ENCODE measurements at regions not wholly inside any gene's neighbourhood (a gene's known extent, or its start where the extent isn't known, plus 50 kb on each side); places are given as distances from the start of the nearest gene placed in this dataset.

DNA sequence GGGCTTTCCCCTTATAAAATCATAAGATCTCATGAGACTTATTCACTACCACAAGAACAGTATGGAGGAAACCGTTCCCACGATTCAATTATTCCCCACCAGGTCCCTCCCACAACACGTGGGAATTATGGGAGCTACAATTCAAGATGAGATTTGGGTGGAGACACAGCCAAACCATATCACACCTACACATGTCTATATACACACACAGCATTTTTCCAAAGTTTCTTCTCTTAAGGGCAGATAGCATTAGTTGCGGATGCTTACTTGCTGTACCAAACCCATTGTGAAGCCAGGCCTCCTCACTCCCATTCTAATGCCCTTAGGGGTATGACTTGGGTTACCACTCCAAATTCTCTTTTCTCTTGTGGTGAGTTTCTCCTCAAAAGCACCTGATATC is 104.1 kb upstream of the RAP1B start (continued):
- TF ChIP-seq, protein P1, sequence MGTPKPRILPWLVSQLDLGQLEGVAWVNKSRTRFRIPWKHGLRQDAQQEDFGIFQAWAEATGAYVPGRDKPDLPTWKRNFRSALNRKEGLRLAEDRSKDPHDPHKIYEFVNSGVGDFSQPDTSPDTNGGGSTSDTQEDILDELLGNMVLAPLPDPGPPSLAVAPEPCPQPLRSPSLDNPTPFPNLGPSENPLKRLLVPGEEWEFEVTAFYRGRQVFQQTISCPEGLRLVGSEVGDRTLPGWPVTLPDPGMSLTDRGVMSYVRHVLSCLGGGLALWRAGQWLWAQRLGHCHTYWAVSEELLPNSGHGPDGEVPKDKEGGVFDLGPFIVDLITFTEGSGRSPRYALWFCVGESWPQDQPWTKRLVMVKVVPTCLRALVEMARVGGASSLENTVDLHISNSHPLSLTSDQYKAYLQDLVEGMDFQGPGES (IDR thresholded peaks at IDR 0.05; ENCODE audit: low read depth, low read length) = no peak
- TF ChIP-seq NFIC (IDR thresholded peaks at IDR 0.05; ENCODE audit: borderline replicate concordance) = no peak
- no peak for TF ChIP-seq NRF1 (IDR thresholded peaks at IDR 0.05; ENCODE audit: low read depth, low read length)
- no peak for TF ChIP-seq RFX5 (IDR thresholded peaks at IDR 0.05; ENCODE audit: low read length)

DNA sequence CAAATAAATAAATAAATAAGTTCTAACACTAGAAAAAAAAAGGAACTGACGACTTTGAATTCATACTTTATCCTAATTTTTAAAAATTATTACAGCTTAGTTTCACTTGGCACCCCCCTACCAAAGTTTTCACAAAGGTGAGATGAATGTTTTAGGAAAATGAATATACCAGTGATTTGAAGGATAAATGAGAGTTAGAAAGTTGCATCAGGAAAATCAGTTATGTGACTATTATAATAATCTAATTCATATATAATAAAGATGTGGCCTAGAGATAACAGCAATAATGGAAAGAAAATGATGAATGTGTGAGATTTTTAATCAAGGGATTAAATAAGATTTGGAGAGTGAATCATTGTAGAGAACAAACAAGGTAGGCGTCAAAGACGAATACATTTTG is 103.0 kb upstream of the RAP1B start:
- ChIA-PET CTCF (no interaction called here), POLR2A (no interaction called here)
- Histone ChIP-seq H3K4me2 (no peak overlapping the region), H3K36me3 (replicated peaks in 1 of 2; ENCODE audit: control insufficient read depth in 1 of 2, insufficient read depth in 2 of 2, low read length in 1 of 2) (no peaks in the 10 kb centered on the region), H3K4me3 (ENCODE audit: low read depth in 2 of 2, low read length in 1 of 2) (no peak overlapping the region), H3K9ac (no peak overlapping the region), H4K20me1 (ENCODE audit: insufficient read depth) (no peaks in the 10 kb centered on the region), H3F3A (replicated peaks; ENCODE audit: insufficient read depth) (peaks cover 8% of the 10 kb centered on the region), H3K9me3 (no peaks in the 10 kb centered on the region), H3K9me2 (no peaks in the 10 kb centered on the region), H2AFZ (ENCODE audit: low read depth) (no peak overlapping the region), H3K4me1 (ENCODE audit: control insufficient read depth in 1 of 2, insufficient read depth in 2 of 2, low read depth in 1 of 2, low read length in 1 of 2) (no peaks in the 10 kb centered on the region; a peak in 1 of 4 replicates), H3K79me2 (ENCODE audit: insufficient read depth) (no peaks in the 10 kb centered on the region), H3K27ac (ENCODE audit: low read depth in 2 of 2, low read length in 1 of 2) (no peak overlapping the region), H3K27me3 (ENCODE audit: insufficient read depth) (no peaks in the 10 kb centered on the region)
- 86% methylated on average over 3 of the region's 3 CpGs for WGBS (ENCODE audit: low lambda C conversion rate)
- no peak for TF ChIP-seq RFX5 (IDR thresholded peaks at IDR 0.05; ENCODE audit: low read length)
- no peak for TF ChIP-seq GATA2 (CRISPR knock-in tag; IDR thresholded peaks at IDR 0.05)
- no peak for TF ChIP-seq CHD2 (IDR thresholded peaks at IDR 0.05; ENCODE audit: low read length, partially characterized antibody)
- TF ChIP-seq TCF12 (IDR thresholded peaks at IDR 0.05) = no peak
- no peak for DNase-seq

DNA sequence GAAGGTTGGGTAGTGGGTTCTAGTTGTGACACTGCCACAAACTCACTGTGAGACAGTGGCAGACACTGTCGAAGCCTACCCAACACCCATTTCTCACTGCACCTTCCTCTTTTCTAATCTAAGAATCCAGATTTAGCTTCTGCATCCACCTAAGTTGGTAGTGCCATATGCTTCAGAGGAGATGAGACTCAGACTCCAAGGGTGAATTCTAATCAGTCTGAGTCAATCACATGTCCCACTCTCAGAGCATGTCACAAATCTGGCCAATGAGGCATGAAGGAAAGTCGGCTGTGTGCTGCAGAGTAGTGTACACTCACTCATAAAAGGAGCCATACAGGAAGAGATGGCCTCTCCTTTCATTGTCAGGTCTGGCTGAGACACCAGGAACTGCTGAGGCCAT is 102.1 kb upstream of the RAP1B start:
- no peak for TF ChIP-seq TAF1 (IDR thresholded peaks at IDR 0.05; ENCODE audit: borderline replicate concordance, low read depth, low read length)
- no peak for TF ChIP-seq RAD21 (IDR thresholded peaks at IDR 0.05; ENCODE audit: low read length)
- no peak for TF ChIP-seq SMC3 (IDR thresholded peaks at IDR 0.05; ENCODE audit: low read depth, low read length)
- TF ChIP-seq GATA2 (CRISPR knock-in tag; IDR thresholded peaks at IDR 0.05) = no peak
- TF ChIP-seq, protein P2, sequence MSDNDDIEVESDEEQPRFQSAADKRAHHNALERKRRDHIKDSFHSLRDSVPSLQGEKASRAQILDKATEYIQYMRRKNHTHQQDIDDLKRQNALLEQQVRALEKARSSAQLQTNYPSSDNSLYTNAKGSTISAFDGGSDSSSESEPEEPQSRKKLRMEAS (IDR thresholded peaks at IDR 0.05; ENCODE audit: low read depth) = no peak
- TF ChIP-seq, protein P3, sequence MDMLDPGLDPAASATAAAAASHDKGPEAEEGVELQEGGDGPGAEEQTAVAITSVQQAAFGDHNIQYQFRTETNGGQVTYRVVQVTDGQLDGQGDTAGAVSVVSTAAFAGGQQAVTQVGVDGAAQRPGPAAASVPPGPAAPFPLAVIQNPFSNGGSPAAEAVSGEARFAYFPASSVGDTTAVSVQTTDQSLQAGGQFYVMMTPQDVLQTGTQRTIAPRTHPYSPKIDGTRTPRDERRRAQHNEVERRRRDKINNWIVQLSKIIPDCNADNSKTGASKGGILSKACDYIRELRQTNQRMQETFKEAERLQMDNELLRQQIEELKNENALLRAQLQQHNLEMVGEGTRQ (IDR thresholded peaks at IDR 0.05; ENCODE audit: borderline replicate concordance, low read depth, low read length) = no peak
- TF ChIP-seq TEAD4 (IDR thresholded peaks at IDR 0.05; ENCODE audit: borderline replicate concordance, insufficient read depth) = no peak
- TF ChIP-seq, protein P1 (IDR thresholded peaks at IDR 0.05; ENCODE audit: low read depth, low read length) = no peak
- TF ChIP-seq MEF2A (IDR thresholded peaks at IDR 0.05; ENCODE audit: borderline replicate concordance, low read depth) = no peak
- no peak for TF ChIP-seq MXI1 (IDR thresholded peaks at IDR 0.05; ENCODE audit: low read depth, low read length)
- H2AFZ ChIP-seq (ENCODE audit: low read depth) = no peak overlapping the region
- 71% methylated on average over 2 of the region's 2 CpGs for WGBS (ENCODE audit: low lambda C conversion rate)
- H3K27me3 ChIP-seq (ENCODE audit: insufficient read depth) = no peaks in the 10 kb centered on the region
- ChIA-PET POLR2A (no interaction called here), CTCF (interaction anchor here (0.6 kb wide), 1 partner anchor 23 kb away, joined by 3 read pairs; no protein-coding TSS in a partner anchor)
- H3K9me3 ChIP-seq = no peaks in the 10 kb centered on the region
- no peaks in the 10 kb centered on the region for H3K79me2 ChIP-seq (ENCODE audit: insufficient read depth)
- H3K9me2 ChIP-seq = no peaks in the 10 kb centered on the region
- no peak for DNase-seq
- H3F3A ChIP-seq (replicated peaks; ENCODE audit: insufficient read depth) = peaks cover 8% of the 10 kb centered on the region
- H3K4me3 ChIP-seq (ENCODE audit: low read depth in 2 of 2, low read length in 1 of 2) = no peak overlapping the region
- H3K9ac ChIP-seq = no peak overlapping the region
- no peaks in the 10 kb centered on the region for H4K20me1 ChIP-seq (ENCODE audit: insufficient read depth)
- no peak overlapping the region for H3K4me2 ChIP-seq
- no peak overlapping the region for H3K27ac ChIP-seq (ENCODE audit: low read depth in 2 of 2, low read length in 1 of 2)
- H3K36me3 ChIP-seq (replicated peaks in 1 of 2; ENCODE audit: control insufficient read depth in 1 of 2, insufficient read depth in 2 of 2, low read length in 1 of 2) = no peaks in the 10 kb centered on the region
- no peaks in the 10 kb centered on the region; a peak in 1 of 4 replicates for H3K4me1 ChIP-seq (ENCODE audit: control insufficient read depth in 1 of 2, insufficient read depth in 2 of 2, low read depth in 1 of 2, low read length in 1 of 2)
